Tibial artery (tissue), 4 donors: ENCODE measurements at regions not wholly inside any gene's neighbourhood (a gene's known extent, or its start where the extent isn't known, plus 50 kb on each side); places are given as distances from the start of the nearest gene placed in this dataset.

Source experiments
- DNase-seq, 2 donors: peaks; one replicate each; pipeline ENCODE4 v3.0.0-alpha.2; 2019
- H3K27ac ChIP-seq, 2 donors: fragments of 200-600 bp; sonication (generic) in 1 of 2; 1 replicate in 1 of 2; 2 replicates in 1 of 2; pipeline ENCODE4 v1.5.1; 2018 to 2019; ENCODE audit warnings: mild to moderate bottlenecking in 1 of 2
- H3K27me3 ChIP-seq, 2 donors: fragments of 200-600 bp; sonication (generic) in 1 of 2; one replicate each; pipeline versions ENCODE4 v1.5.1 to v1.6.0; 2016 to 2019
- H3K36me3 ChIP-seq, 3 donors: fragments of 200-600 bp; sonication (generic) in 2 of 3; one replicate each; pipeline ENCODE4 v1.5.1; 2016 to 2019; ENCODE audit warnings: mild to moderate bottlenecking in 2 of 3
- H3K4me1 ChIP-seq, 4 donors: fragments of 200-600 bp; sonication (generic) in 2 of 4; 1 replicate in 3 of 4; 2 replicates in 1 of 4; pipeline ENCODE4 v1.5.1; 2016 to 2019
- H3K4me3 ChIP-seq, 2 donors: fragments of 200-600 bp; sonication (generic) in 1 of 2; 1 replicate in 1 of 2; 2 replicates in 1 of 2; pipeline ENCODE4 v1.5.1; 2018 to 2019; ENCODE audit warnings: mild to moderate bottlenecking in 2 of 2
- H3K9me3 ChIP-seq, 3 donors: fragments of 200-600 bp; sonication (generic) in 1 of 3; one replicate each; pipeline ENCODE4 v1.5.1; 2016 to 2019
- CTCF ChIP-seq, 2 experiments: fragments of 200-600 bp in 1 of 2; fragments of 450-650 bp in 1 of 2; IDR thresholded peaks; one replicate each; pipeline ENCODE4 v1.5.1; 2017 to 2019; ENCODE audit warnings: antibody characterized with exemption in 2 of 2, mild to moderate bottlenecking in 1 of 2, moderate library complexity in 1 of 2
- intact Hi-C: fragments of 100-400 bp; cut with DNase I; formaldehyde crosslinking; loops from one replicate; pipeline ENCODE4 v1.15.0; 2023; ENCODE audit warnings: low total_unique reads

GRCh38 chr4:177737387-177737940, 295.2 kb upstream of the AGA start:
- Histone ChIP-seq H3K9me3 (no peaks in the 10 kb centered on the region), H3K27me3 (no peaks in the 10 kb centered on the region), H3K4me1 (no peaks in the 10 kb centered on the region), H3K27ac (no peak overlapping the region), H3K36me3 (no peaks in the 10 kb centered on the region), H3K4me3 (no peak overlapping the region)
- TF ChIP-seq CTCF (IDR thresholded peaks at IDR 0.05) = no peak
- no peak for DNase-seq
- intact Hi-C loops = no loop called here

GRCh38 chr4:177740563-177740962, 298.3 kb upstream of the AGA start:
- no peak for TF ChIP-seq CTCF (IDR thresholded peaks at IDR 0.05)

GRCh38 chr4:177759729-177760128, 317.5 kb upstream of the AGA start:
- Histone ChIP-seq H3K27ac (no peak overlapping the region), H3K36me3 (no peaks in the 10 kb centered on the region), H3K4me3 (no peak overlapping the region), H3K4me1 (no peaks in the 10 kb centered on the region), H3K9me3 (no peaks in the 10 kb centered on the region), H3K27me3 (no peaks in the 10 kb centered on the region)
- no peak for TF ChIP-seq CTCF (IDR thresholded peaks at IDR 0.05)
- DNase-seq = no peak
- intact Hi-C loops = no loop called here

More at GRCh38 chr4:177740563-177740962, 298.3 kb upstream of the AGA start:
- Histone ChIP-seq H3K36me3 (no peaks in the 10 kb centered on the region), H3K27me3 (no peaks in the 10 kb centered on the region), H3K4me3 (no peak overlapping the region), H3K27ac (no peak overlapping the region), H3K9me3 (no peaks in the 10 kb centered on the region), H3K4me1 (no peaks in the 10 kb centered on the region)
- intact Hi-C loops = no loop called here
- DNase-seq = no peak

GRCh38 chr4:177761692-177762091, 319.5 kb upstream of the AGA start:
- H3K9me3 ChIP-seq = no peaks in the 10 kb centered on the region
- TF ChIP-seq CTCF (IDR thresholded peaks at IDR 0.05) = no peak
- peak in 1 of 2 donors; percentile 31 for DNase-seq
- H3K36me3 ChIP-seq = no peaks in the 10 kb centered on the region
- intact Hi-C loops = no loop called here
- H3K27ac ChIP-seq = no peak overlapping the region
- H3K4me1 ChIP-seq = no peaks in the 10 kb centered on the region
- H3K27me3 ChIP-seq = no peaks in the 10 kb centered on the region
- no peak overlapping the region for H3K4me3 ChIP-seq

GRCh38 chr4:177769155-177769554, 326.9 kb upstream of the AGA start:
- TF ChIP-seq CTCF (IDR thresholded peaks at IDR 0.05) = no peak
- no peaks in the 10 kb centered on the region for H3K27me3 ChIP-seq
- intact Hi-C loops = no loop called here

GRCh38 chr4:177770776-177771175, 328.5 kb upstream of the AGA start:
- no peaks in the 10 kb centered on the region for H3K4me1 ChIP-seq
- H3K4me3 ChIP-seq = no peak overlapping the region
- no peak overlapping the region for H3K27ac ChIP-seq
- DNase-seq = no peak
- intact Hi-C loops = no loop called here
- H3K36me3 ChIP-seq = no peaks in the 10 kb centered on the region
- no peak for TF ChIP-seq CTCF (IDR thresholded peaks at IDR 0.05)
- no peaks in the 10 kb centered on the region for H3K27me3 ChIP-seq
- H3K9me3 ChIP-seq = no peaks in the 10 kb centered on the region

More at GRCh38 chr4:177769155-177769554, 326.9 kb upstream of the AGA start:
- no peaks in the 10 kb centered on the region for H3K9me3 ChIP-seq
- no peak for DNase-seq
- H3K4me1 ChIP-seq = no peaks in the 10 kb centered on the region
- H3K36me3 ChIP-seq = no peaks in the 10 kb centered on the region
- H3K27ac ChIP-seq = no peak overlapping the region
- H3K4me3 ChIP-seq = no peak overlapping the region
